ENCODE measurements at regions not wholly inside any gene's neighbourhood (a gene's known extent, or its start where the extent isn't known, plus 50 kb on each side); places are given as distances from the start of the nearest gene placed in this dataset.

DNA sequence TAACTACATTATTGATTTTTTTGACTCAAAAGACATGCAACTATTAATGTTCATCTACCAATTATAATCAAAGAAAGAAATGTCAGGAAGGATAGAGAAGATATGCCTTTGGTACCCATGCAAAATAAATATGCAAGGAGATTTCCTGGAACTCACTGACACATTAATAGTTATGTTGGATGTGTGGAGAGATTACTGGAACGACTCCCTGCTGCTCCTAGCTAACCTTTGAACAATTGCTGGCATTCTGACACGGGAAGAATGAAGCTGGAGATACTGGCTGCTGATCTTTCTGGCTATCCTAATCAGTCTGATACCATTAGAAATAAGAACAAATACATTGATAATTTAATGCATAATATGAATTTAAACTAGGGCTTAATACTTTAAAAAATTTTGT lies 507.9 kb upstream of the NRG3 start:
- Histone ChIP-seq H3K9me2 (no peaks in the 10 kb centered on the region), H4K20me1 (ENCODE audit: insufficient read depth) (no peaks in the 10 kb centered on the region), H3K4me3 (ENCODE audit: low read depth in 2 of 2, low read length in 1 of 2) (no peak overlapping the region), H3K9ac (no peak overlapping the region), H3K4me2 (no peak overlapping the region), H3K27ac (ENCODE audit: low read depth in 2 of 2, low read length in 1 of 2) (no peak overlapping the region), H3K36me3 (replicated peaks in 1 of 2; ENCODE audit: control insufficient read depth in 1 of 2, insufficient read depth in 2 of 2, low read length in 1 of 2) (no peaks in the 10 kb centered on the region), H3K9me3 (no peaks in the 10 kb centered on the region), H3F3A (replicated peaks; ENCODE audit: insufficient read depth) (no peaks in the 10 kb centered on the region), H2AFZ (ENCODE audit: low read depth) (no peak overlapping the region), H3K79me2 (ENCODE audit: insufficient read depth) (no peaks in the 10 kb centered on the region), H3K4me1 (ENCODE audit: control insufficient read depth in 1 of 2, insufficient read depth in 2 of 2, low read depth in 1 of 2, low read length in 1 of 2) (no peaks in the 10 kb centered on the region), H3K27me3 (ENCODE audit: insufficient read depth) (no peaks in the 10 kb centered on the region)
- CTCF ChIA-PET, result no interaction called here
- 0% methylated on average over 2 of the region's 2 CpGs for WGBS (ENCODE audit: low lambda C conversion rate)
- TF ChIP-seq RFX5 (IDR thresholded peaks at IDR 0.05; ENCODE audit: low read length) (no peak), REST (IDR thresholded peaks at IDR 0.05; ENCODE audit: low read depth, low read length) (no peak), NRF1 (IDR thresholded peaks at IDR 0.05; ENCODE audit: low read depth, low read length) (no peak), ELF1 (IDR thresholded peaks at IDR 0.05) (no peak), JUND (IDR thresholded peaks at IDR 0.05) (no peak), RCOR1 (IDR thresholded peaks at IDR 0.05; ENCODE audit: low read length) (no peak), CHD2 (IDR thresholded peaks at IDR 0.05; ENCODE audit: low read length, partially characterized antibody) (no peak), MXI1 (IDR thresholded peaks at IDR 0.05; ENCODE audit: low read depth, low read length) (no peak), TCF12 (IDR thresholded peaks at IDR 0.05) (no peak), TAF1 (IDR thresholded peaks at IDR 0.05; ENCODE audit: borderline replicate concordance, low read depth, low read length) (no peak)
- TF ChIP-seq, protein P1, sequence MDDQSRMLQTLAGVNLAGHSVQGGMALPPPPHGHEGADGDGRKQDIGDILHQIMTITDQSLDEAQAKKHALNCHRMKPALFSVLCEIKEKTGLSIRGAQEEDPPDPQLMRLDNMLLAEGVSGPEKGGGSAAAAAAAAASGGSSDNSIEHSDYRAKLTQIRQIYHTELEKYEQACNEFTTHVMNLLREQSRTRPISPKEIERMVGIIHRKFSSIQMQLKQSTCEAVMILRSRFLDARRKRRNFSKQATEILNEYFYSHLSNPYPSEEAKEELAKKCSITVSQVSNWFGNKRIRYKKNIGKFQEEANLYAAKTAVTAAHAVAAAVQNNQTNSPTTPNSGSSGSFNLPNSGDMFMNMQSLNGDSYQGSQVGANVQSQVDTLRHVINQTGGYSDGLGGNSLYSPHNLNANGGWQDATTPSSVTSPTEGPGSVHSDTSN (IDR thresholded peaks at IDR 0.05), result no peak
- TF ChIP-seq, protein P2, sequence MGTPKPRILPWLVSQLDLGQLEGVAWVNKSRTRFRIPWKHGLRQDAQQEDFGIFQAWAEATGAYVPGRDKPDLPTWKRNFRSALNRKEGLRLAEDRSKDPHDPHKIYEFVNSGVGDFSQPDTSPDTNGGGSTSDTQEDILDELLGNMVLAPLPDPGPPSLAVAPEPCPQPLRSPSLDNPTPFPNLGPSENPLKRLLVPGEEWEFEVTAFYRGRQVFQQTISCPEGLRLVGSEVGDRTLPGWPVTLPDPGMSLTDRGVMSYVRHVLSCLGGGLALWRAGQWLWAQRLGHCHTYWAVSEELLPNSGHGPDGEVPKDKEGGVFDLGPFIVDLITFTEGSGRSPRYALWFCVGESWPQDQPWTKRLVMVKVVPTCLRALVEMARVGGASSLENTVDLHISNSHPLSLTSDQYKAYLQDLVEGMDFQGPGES (IDR thresholded peaks at IDR 0.05; ENCODE audit: low read depth, low read length), result no peak
- DNase-seq, result no peak
- POLR2A ChIA-PET, result no interaction called here

DNA sequence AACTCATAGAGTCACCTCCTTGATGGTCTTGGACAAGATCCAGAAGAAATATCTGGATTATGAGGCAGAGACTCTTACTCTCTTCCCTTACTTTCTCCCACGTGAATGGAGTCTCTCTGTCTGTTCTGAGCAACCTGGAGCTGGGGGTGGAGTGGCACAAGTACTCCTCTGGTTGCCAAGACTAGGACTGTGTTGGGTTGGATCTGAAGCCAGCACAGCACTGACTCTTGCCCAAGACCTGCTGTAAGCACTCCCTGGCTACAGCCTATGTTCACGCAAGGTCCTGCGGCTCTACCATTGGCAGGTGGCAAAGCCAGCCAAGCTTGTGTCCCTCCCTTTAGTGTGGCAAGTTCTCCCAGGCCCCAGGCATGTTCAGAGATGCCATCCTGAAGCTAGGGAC lies 488.2 kb upstream of the NRG3 start:
- Histone ChIP-seq H2AFZ (ENCODE audit: low read depth) (no peak overlapping the region), H3K27me3 (ENCODE audit: insufficient read depth) (no peaks in the 10 kb centered on the region), H3K79me2 (ENCODE audit: insufficient read depth) (no peaks in the 10 kb centered on the region), H3K4me2 (no peak overlapping the region), H3K4me1 (ENCODE audit: control insufficient read depth in 1 of 2, insufficient read depth in 2 of 2, low read depth in 1 of 2, low read length in 1 of 2) (no peaks in the 10 kb centered on the region), H3K4me3 (ENCODE audit: low read depth in 2 of 2, low read length in 1 of 2) (no peak overlapping the region), H3K9ac (no peak overlapping the region), H3K27ac (ENCODE audit: low read depth in 2 of 2, low read length in 1 of 2) (no peak overlapping the region), H3K36me3 (replicated peaks in 1 of 2; ENCODE audit: control insufficient read depth in 1 of 2, insufficient read depth in 2 of 2, low read length in 1 of 2) (no peaks in the 10 kb centered on the region), H3K9me2 (no peaks in the 10 kb centered on the region), H3F3A (replicated peaks; ENCODE audit: insufficient read depth) (no peaks in the 10 kb centered on the region), H3K9me3 (0 out of 2 replicates have a peak, but pooled peaks cover 3% of the 10 kb centered on the region), H4K20me1 (ENCODE audit: insufficient read depth) (no peaks in the 10 kb centered on the region)
- no peak for DNase-seq
- POLR2A ChIA-PET, result no interaction called here
- CTCF ChIA-PET, result no interaction called here
- WGBS (ENCODE audit: low lambda C conversion rate), result 0% methylated on average over 1 of the region's 3 CpGs
- no peak for TF ChIP-seq GABPA (IDR thresholded peaks at IDR 0.05; ENCODE audit: low read depth)
- TF ChIP-seq TCF12 (IDR thresholded peaks at IDR 0.05), result no peak
- TF ChIP-seq RAD21 (IDR thresholded peaks at IDR 0.05; ENCODE audit: low read length), result no peak
- TF ChIP-seq POLR2AphosphoS5 (IDR thresholded peaks at IDR 0.05; ENCODE audit: low read depth, low read length), result no peak
- TF ChIP-seq TEAD4 (IDR thresholded peaks at IDR 0.05; ENCODE audit: borderline replicate concordance, insufficient read depth), result no peak
- TF ChIP-seq FOSL2 (IDR thresholded peaks at IDR 0.05; ENCODE audit: borderline replicate concordance, low read depth), result no peak
- no peak for TF ChIP-seq USF1 (IDR thresholded peaks at IDR 0.05; ENCODE audit: borderline replicate concordance, low read depth)
